Dendritic cell treated with granulocyte-macrophage colony-stimulating factor and Interleukin-4, amounts not matched to agents 40 ng/mL and 50 ng/mL, for 4 days (primary cell): ENCODE measurements at regions not wholly inside any gene's neighbourhood (a gene's known extent, or its start where the extent isn't known, plus 50 kb on each side); places are given as distances from the start of the nearest gene placed in this dataset.

Source experiments
- H3K27ac Mint-ChIP-seq: one replicate; pipeline ENCODE4 v1.8.0; 2022; ENCODE audit warnings: mild to moderate bottlenecking, mixed read lengths
- H3K27me3 Mint-ChIP-seq: one replicate; pipeline ENCODE4 v1.8.0; 2022; ENCODE audit warnings: mild to moderate bottlenecking, mixed read lengths
- H3K36me3 Mint-ChIP-seq: one replicate; pipeline ENCODE4 v1.8.0; 2022; ENCODE audit warnings: low read depth, mixed read lengths
- H3K4me1 Mint-ChIP-seq: one replicate; pipeline ENCODE4 v1.8.0; 2022; ENCODE audit warnings: low read depth, mixed read lengths
- H3K4me3 Mint-ChIP-seq: one replicate; pipeline ENCODE4 v1.8.0; 2022; ENCODE audit warnings: mild to moderate bottlenecking, moderate library complexity, mixed read lengths
- H3K9me3 Mint-ChIP-seq: one replicate; pipeline ENCODE4 v1.8.0; 2022; ENCODE audit warnings: mixed read lengths
- intact Hi-C: fragments of 100-400 bp; cut with micrococcal nuclease; formaldehyde crosslinking; loops from one replicate; pipeline ENCODE4 v1.15.0; 2022

DNA sequence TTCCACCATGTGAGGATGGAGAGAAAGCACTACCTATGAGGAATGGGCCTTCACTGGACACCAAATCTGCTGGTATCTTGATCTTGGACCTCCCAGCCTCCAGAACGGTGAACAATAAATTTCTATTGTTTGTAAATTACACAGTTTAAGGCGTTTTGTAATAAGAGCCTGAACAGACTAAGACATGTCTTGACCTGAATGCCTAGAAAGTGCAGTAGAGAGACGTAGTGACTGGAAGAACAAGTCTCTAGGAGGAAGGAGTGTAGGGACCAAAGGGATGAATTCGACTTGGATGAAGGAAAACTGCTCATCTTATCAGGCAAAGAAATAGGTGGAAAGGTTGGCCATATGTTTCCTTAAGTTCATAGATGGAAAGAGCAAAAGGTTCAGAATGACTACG is 309.8 kb upstream of the RGMB start:
- Mint-ChIP-seq H3K4me1 (no peaks in the 10 kb centered on the region), H3K9me3 (peaks cover 29% of the 10 kb centered on the region), H3K27me3 (no peaks in the 10 kb centered on the region), H3K36me3 (no peaks in the 10 kb centered on the region), H3K4me3 (no peak overlapping the region), H3K27ac (no peak overlapping the region)
- intact Hi-C loops = no loop called here

- H3K4me3 Mint-ChIP-seq = no peak overlapping the region
- intact Hi-C loops = no loop called here
- no peaks in the 10 kb centered on the region for H3K4me1 Mint-ChIP-seq
- H3K27ac Mint-ChIP-seq = no peak overlapping the region
- peaks cover 29% of the 10 kb centered on the region for H3K9me3 Mint-ChIP-seq
- H3K27me3 Mint-ChIP-seq = no peaks in the 10 kb centered on the region
- no peaks in the 10 kb centered on the region for H3K36me3 Mint-ChIP-seq
Observed at GRCh38 chr5:98464737-98465330, 308.6 kb upstream of the RGMB start.

DNA sequence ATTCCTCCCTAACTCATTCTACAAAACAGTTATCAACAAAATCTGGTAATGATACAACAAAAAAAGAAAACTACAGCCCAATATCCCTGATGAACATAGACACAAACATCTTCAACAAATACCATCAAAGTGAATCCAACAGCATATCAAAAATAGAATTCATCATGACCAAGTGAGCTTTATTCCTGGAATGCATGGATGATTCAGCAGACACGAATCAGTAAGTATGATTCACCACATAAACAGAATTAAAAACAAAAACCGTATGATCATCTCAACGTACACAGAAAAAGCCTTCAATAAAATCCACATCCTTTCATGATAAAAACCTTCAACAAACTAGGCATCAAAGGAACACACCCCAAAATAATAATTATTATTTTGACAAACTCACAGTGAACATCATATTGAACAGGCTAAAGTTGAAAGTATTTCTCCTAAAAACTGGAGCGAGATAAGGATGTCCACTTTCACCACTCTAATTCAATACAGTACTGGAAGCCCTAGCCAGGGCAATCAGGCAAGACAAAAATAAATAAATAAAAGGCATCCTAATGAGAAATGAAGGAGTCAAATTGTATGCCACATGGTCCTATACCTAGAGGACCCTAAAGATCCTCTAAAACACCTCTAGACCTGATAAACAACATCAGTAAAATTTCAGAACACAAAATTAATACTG is 305.1 kb upstream of the RGMB start:
- Mint-ChIP-seq H3K27ac (no peak overlapping the region), H3K9me3 (peaks cover 19% of the 10 kb centered on the region), H3K36me3 (no peaks in the 10 kb centered on the region), H3K27me3 (no peaks in the 10 kb centered on the region), H3K4me3 (no peak overlapping the region), H3K4me1 (no peaks in the 10 kb centered on the region)
- intact Hi-C loops = no loop called here

GRCh38 chr5:98470747-98471146 is 302.7 kb upstream of the RGMB start:
- no peaks in the 10 kb centered on the region for H3K27me3 Mint-ChIP-seq
- H3K4me3 Mint-ChIP-seq = no peak overlapping the region
- no peak overlapping the region for H3K27ac Mint-ChIP-seq
- intact Hi-C loops = no loop called here
- no peaks in the 10 kb centered on the region for H3K36me3 Mint-ChIP-seq
- no peaks in the 10 kb centered on the region for H3K9me3 Mint-ChIP-seq
- H3K4me1 Mint-ChIP-seq = no peaks in the 10 kb centered on the region

- Mint-ChIP-seq H3K27me3 (no peaks in the 10 kb centered on the region), H3K4me3 (no peak overlapping the region), H3K36me3 (no peaks in the 10 kb centered on the region), H3K4me1 (no peaks in the 10 kb centered on the region), H3K9me3 (no peaks in the 10 kb centered on the region), H3K27ac (no peak overlapping the region)
- intact Hi-C loops = no loop called here
Observed at GRCh38 chr5:98471458-98471857, 302.0 kb upstream of the RGMB start.

- intact Hi-C loops = no loop called here
- H3K36me3 Mint-ChIP-seq = no peaks in the 10 kb centered on the region
- no peak overlapping the region for H3K4me3 Mint-ChIP-seq
- no peaks in the 10 kb centered on the region for H3K27me3 Mint-ChIP-seq
- no peaks in the 10 kb centered on the region for H3K4me1 Mint-ChIP-seq
- H3K27ac Mint-ChIP-seq = no peak overlapping the region
- H3K9me3 Mint-ChIP-seq = no peaks in the 10 kb centered on the region
Observed at GRCh38 chr5:98474216-98474615, 299.2 kb upstream of the RGMB start.

- H3K27me3 Mint-ChIP-seq = no peaks in the 10 kb centered on the region
- no peaks in the 10 kb centered on the region for H3K9me3 Mint-ChIP-seq
- H3K4me3 Mint-ChIP-seq = no peak overlapping the region
- intact Hi-C loops = no loop called here
- H3K27ac Mint-ChIP-seq = no peak overlapping the region
- H3K36me3 Mint-ChIP-seq = no peaks in the 10 kb centered on the region
- H3K4me1 Mint-ChIP-seq = no peaks in the 10 kb centered on the region
Observed at GRCh38 chr5:98474782-98475181, 298.7 kb upstream of the RGMB start.

DNA sequence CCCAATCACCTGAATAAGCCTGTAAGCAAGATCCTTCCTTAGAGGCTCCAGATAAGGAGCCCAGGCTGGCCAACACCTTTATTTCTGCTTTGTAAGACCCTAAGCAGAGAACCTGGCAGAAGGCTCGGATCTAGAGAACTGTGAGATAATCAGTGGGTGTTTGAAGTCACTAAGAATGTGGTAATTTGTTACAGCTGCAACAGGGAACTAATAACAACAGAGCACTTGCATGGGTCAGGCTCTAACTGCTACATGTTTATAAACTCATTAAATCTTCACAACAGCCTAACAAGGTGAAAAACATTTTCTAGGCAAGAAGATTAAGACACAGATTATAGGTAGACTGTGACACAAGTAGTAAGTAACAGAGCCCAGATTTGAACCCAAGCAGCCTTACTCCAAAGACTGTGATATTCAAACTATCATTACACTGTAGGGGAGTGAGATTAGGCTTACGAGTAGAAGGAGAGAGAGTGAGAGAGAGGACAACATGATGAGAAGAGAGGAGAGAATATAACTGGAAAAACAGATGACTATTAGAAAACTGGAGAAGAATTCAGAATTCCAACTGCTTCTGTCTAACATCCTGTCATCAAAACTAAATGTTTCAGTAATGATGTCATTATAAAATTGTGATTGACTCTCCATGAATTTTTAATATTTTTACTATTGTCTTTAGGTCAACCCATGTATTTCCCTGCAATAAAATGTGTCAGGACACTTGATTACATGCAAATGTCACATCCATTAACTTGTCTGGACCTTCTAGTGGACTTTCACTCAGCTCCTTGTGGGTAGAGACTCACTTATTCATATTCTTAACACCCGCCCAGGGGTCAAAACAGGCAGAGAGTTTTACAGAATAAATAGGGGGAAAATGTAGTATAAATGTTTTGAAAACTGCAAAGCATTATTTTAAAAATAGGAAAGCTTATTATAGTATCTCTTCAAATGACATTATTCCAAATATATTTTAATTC is 290.9 kb upstream of the RGMB start:
- Mint-ChIP-seq H3K9me3 (no peaks in the 10 kb centered on the region), H3K27ac (no peak overlapping the region)

GRCh38 chr5:98483301-98483685 is 290.2 kb upstream of the RGMB start:
- H3K9me3 Mint-ChIP-seq = no peaks in the 10 kb centered on the region
- no peak overlapping the region for H3K27ac Mint-ChIP-seq
- H3K27me3 Mint-ChIP-seq = no peaks in the 10 kb centered on the region
- H3K36me3 Mint-ChIP-seq = no peaks in the 10 kb centered on the region
- H3K4me3 Mint-ChIP-seq = no peak overlapping the region
- H3K4me1 Mint-ChIP-seq = no peaks in the 10 kb centered on the region
- intact Hi-C loops = no loop called here

More for the DNA sequence above, 290.9 kb upstream of the RGMB start:
- no peaks in the 10 kb centered on the region for H3K4me1 Mint-ChIP-seq
- H3K27me3 Mint-ChIP-seq = no peaks in the 10 kb centered on the region
- intact Hi-C loops = no loop called here
- no peaks in the 10 kb centered on the region for H3K36me3 Mint-ChIP-seq
- H3K4me3 Mint-ChIP-seq = no peak overlapping the region

GRCh38 chr5:98489021-98489420 is 284.4 kb upstream of the RGMB start:
- Mint-ChIP-seq H3K9me3 (peaks cover 32% of the 10 kb centered on the region), H3K36me3 (no peaks in the 10 kb centered on the region), H3K27ac (no peak overlapping the region), H3K4me1 (no peaks in the 10 kb centered on the region), H3K4me3 (no peak overlapping the region), H3K27me3 (no peaks in the 10 kb centered on the region)
- intact Hi-C loops = no loop called here

DNA sequence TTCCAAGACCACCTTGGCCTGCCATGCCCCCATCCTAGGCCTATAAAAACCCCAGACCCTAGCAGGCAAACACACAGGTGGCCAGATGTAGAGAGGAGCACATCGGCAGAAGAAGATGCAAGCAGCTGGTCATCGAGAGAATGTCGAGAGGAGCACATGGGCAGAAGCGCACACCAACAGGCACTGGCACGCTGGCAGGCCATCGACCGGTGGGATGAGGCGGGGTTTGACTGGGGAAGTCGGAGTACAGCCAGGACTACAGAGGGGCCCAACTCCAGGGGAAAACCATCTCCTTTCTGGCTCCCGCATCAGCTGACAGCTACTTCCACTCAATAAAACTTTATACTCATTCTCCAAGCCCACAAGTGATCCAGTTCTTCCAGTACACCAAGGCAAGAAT is 283.1 kb upstream of the RGMB start:
- Mint-ChIP-seq H3K4me3 (no peak overlapping the region), H3K36me3 (no peaks in the 10 kb centered on the region), H3K27me3 (no peaks in the 10 kb centered on the region), H3K27ac (no peak overlapping the region), H3K4me1 (no peaks in the 10 kb centered on the region), H3K9me3 (peaks cover 41% of the 10 kb centered on the region)
- intact Hi-C loops = no loop called here

DNA sequence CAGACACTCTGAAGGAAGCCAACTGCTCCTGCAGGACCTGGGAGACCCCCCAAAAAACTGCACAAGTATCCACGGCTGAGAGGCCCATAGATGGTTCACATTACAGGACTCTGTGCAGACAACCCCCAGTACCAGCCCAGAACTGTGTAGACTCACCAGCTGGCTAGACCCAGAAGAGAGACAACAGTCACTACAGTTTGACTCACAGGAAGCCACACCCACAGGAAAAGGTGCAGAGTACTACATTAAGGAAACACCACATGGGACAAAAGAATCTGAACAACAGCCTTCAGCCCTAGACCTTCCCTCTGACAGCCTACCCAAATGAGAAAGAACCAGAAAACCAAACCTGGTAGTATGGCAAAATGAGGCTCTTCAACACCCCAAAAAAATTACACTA is 281.2 kb upstream of the RGMB start:
- Mint-ChIP-seq H3K36me3 (no peaks in the 10 kb centered on the region), H3K27ac (no peak overlapping the region), H3K27me3 (no peaks in the 10 kb centered on the region), H3K9me3 (peaks cover 41% of the 10 kb centered on the region), H3K4me3 (no peak overlapping the region), H3K4me1 (no peaks in the 10 kb centered on the region)
- intact Hi-C loops = no loop called here

GRCh38 chr5:98497418-98497817 is 276.0 kb upstream of the RGMB start:
- Mint-ChIP-seq H3K36me3 (no peaks in the 10 kb centered on the region), H3K4me3 (no peak overlapping the region), H3K9me3 (peaks cover 21% of the 10 kb centered on the region), H3K27me3 (no peaks in the 10 kb centered on the region), H3K4me1 (no peaks in the 10 kb centered on the region), H3K27ac (no peak overlapping the region)
- intact Hi-C loops = no loop called here

- H3K4me3 Mint-ChIP-seq = no peak overlapping the region
- no peak overlapping the region for H3K27ac Mint-ChIP-seq
- H3K9me3 Mint-ChIP-seq = peaks cover 15% of the 10 kb centered on the region
- intact Hi-C loops = no loop called here
- no peaks in the 10 kb centered on the region for H3K36me3 Mint-ChIP-seq
- no peaks in the 10 kb centered on the region for H3K4me1 Mint-ChIP-seq
- no peaks in the 10 kb centered on the region for H3K27me3 Mint-ChIP-seq
Observed at GRCh38 chr5:98498028-98498427, 275.4 kb upstream of the RGMB start.
